HepG2 (cell line): ENCODE measurements at regions not wholly inside any gene's neighbourhood (a gene's known extent, or its start where the extent isn't known, plus 50 kb on each side); places are given as distances from the start of the nearest gene placed in this dataset.

ENCODE experiments used
- ATAC-seq: fragments of 200-7000 bp; cut with Tn5 transposase; 3 replicates; pipeline ENCODE4 v1.9.1; 2020; ENCODE audit warnings: mild to moderate bottlenecking, moderate library complexity
- BruUV-seq: library from RNA; stranded (reverse); fragments of 400-500 nt; replicated peaks from 2 replicates; lab custom pipeline; 2021; lab: Mats Ljungman, UMichigan
- CTCF ChIA-PET: fragments of 300-600 bp; formaldehyde crosslinking; extraction: SDS; loops from one replicate; lab custom pipeline; 2021; ENCODE audit warnings: low total read pairs, inconsistent platforms, low intra/inter-chr PET ratio; lab: Yijun Ruan, JAX
- POLR2A ChIA-PET: fragments of 350-600 bp; sonication (Branson Sonifier 250); formaldehyde crosslinking; loops from one replicate; lab custom pipeline; 2020; ENCODE audit warnings: antibody characterized with exemption, inconsistent platforms; lab: Yijun Ruan, JAX
- DNase-seq: peaks from one replicate; pipeline ENCODE4 v3.0.0-alpha.2; 2015; ENCODE audit warnings: low spot score
- FAIRE-seq: peaks from 3 replicates; lab custom pipeline; 2011; peaks lifted over from hg19 to GRCh38; lab: Jason Lieb, UNC
- H2AFZ ChIP-seq: one replicate; pipeline ENCODE4 v1.6.1; 2011; ENCODE audit warnings: low read length, inconsistent platforms
- H3K27ac ChIP-seq: fragments of 300-600 bp; 3 replicates; pipeline ENCODE4 v1.8.0; 2011; ENCODE audit warnings: mixed run types, mild to moderate bottlenecking, mixed read lengths, low read length, inconsistent platforms; ENCODE audit not compliant: insufficient read depth; ENCODE audit errors: extremely low read length
- H3K27me3 ChIP-seq, 2 experiments: fragments of 200-600 bp in 1 of 2; 2 replicates in 1 of 2; 3 replicates in 1 of 2; pipeline versions ENCODE4 v1.6.0 to v1.8.0; 2011; ENCODE audit warnings: low read length in 2 of 2, mild to moderate bottlenecking in 2 of 2, moderate library complexity in 2 of 2, inconsistent platforms in 1 of 2; ENCODE audit not compliant: insufficient read depth in 2 of 2, control insufficient read depth in 1 of 2
- H3K36me3 ChIP-seq, 2 experiments: fragments of 200-600 bp in 1 of 2; replicated peaks in 1 of 2; 2 replicates in 1 of 2; 3 replicates in 1 of 2; pipeline versions ENCODE4 v1.5.1 to v1.8.0; 2011; ENCODE audit warnings: low read length in 2 of 2, inconsistent platforms in 1 of 2; ENCODE audit not compliant: insufficient read depth in 2 of 2, control insufficient read depth in 1 of 2
- H3K4me1 ChIP-seq: 2 replicates; pipeline ENCODE4 v1.5.1; 2012; ENCODE audit warnings: low read length, inconsistent platforms; ENCODE audit not compliant: insufficient read depth
- H3K4me2 ChIP-seq: 2 replicates; pipeline ENCODE4 v1.6.0; 2011; ENCODE audit warnings: low read depth, low read length, inconsistent platforms
- H3K4me3 ChIP-seq, 3 experiments: fragments of 200-600 bp in 1 of 3; sonication (generic), shearing (Covaris generic) in 1 of 3; replicated peaks in 1 of 3; 2 replicates each; pipeline ENCODE4 v1.5.1; 2011 to 2016; ENCODE audit warnings: low read length in 3 of 3, inconsistent platforms in 2 of 3, low read depth in 2 of 3, mild to moderate bottlenecking in 2 of 3, control low read depth in 1 of 3, mixed read lengths in 1 of 3; ENCODE audit not compliant: insufficient read depth in 1 of 3
- H3K79me2 ChIP-seq: one replicate; pipeline ENCODE4 v1.6.1; 2011; ENCODE audit warnings: low read length, inconsistent platforms; ENCODE audit not compliant: insufficient read depth
- H3K9ac ChIP-seq: 2 replicates; pipeline ENCODE4 v1.6.0; 2011; ENCODE audit warnings: mild to moderate bottlenecking, low read depth, low read length, inconsistent platforms; ENCODE audit not compliant: insufficient read depth
- H3K9me3 ChIP-seq: 2 replicates; pipeline ENCODE4 v1.5.1; 2012; ENCODE audit warnings: mild to moderate bottlenecking, low read length
- H4K20me1 ChIP-seq: 2 replicates; pipeline ENCODE4 v1.6.0; 2011; ENCODE audit warnings: inconsistent platforms, mild to moderate bottlenecking, low read length, moderate library complexity; ENCODE audit not compliant: insufficient read depth
- CCAR2 ChIP-seq: fragments of 200-400 bp; formaldehyde crosslinking; optimal IDR thresholded peaks from 2 replicates; pipeline ENCODE3; 2018; ENCODE audit warnings: low read depth, mild to moderate bottlenecking, low read length, moderate library complexity
- FOXJ3 ChIP-seq: sonication (generic); formaldehyde crosslinking; IDR thresholded peaks from 2 replicates; pipeline ENCODE4 v1.4.0; 2020; ENCODE audit warnings: missing genetic modification reagents, mild to moderate bottlenecking, borderline replicate concordance
- GATA4 ChIP-seq: sonication (generic); IDR thresholded peaks from 2 replicates; pipeline ENCODE4 v1.6.1; 2016; ENCODE audit warnings: antibody characterized with exemption, low read depth, borderline replicate concordance
- ISX ChIP-seq: sonication (generic); formaldehyde crosslinking; conservative IDR thresholded peaks from 2 replicates; pipeline ENCODE4 v1.5.0; 2020; ENCODE audit warnings: missing genetic modification reagents
- LCORL ChIP-seq, 2 experiments: fragments of 450-650 bp in 1 of 2; sonication (generic) in 1 of 2; formaldehyde crosslinking in 1 of 2; IDR thresholded peaks; 2 replicates each; pipeline versions ENCODE4 v1.5.0 to v1.6.1; 2017 to 2020; ENCODE audit warnings: antibody characterized with exemption in 1 of 2, missing genetic modification reagents in 1 of 2
- PAXIP1 ChIP-seq: sonication (generic); formaldehyde crosslinking; conservative IDR thresholded peaks from 2 replicates; pipeline ENCODE4 v1.4.0; 2020; ENCODE audit warnings: mild to moderate bottlenecking, missing genetic modification reagents, moderate library complexity
- RFXANK ChIP-seq: IDR thresholded peaks from 2 replicates; pipeline ENCODE4 v1.6.1; 2016
- ZBTB10 ChIP-seq: sonication (generic); formaldehyde crosslinking; IDR thresholded peaks from 2 replicates; pipeline ENCODE4 v1.4.0; 2020; ENCODE audit warnings: missing genetic modification reagents, borderline replicate concordance
- ZBTB14 ChIP-seq: sonication (generic); formaldehyde crosslinking; IDR thresholded peaks from 2 replicates; pipeline ENCODE4 v1.4.0; 2020; ENCODE audit warnings: missing genetic modification reagents
- ZNF17 ChIP-seq: sonication (generic); formaldehyde crosslinking; IDR thresholded peaks from 2 replicates; pipeline ENCODE4 v1.5.0; 2020; ENCODE audit warnings: mild to moderate bottlenecking, missing genetic modification reagents
- ZNF615 ChIP-seq: sonication (generic); formaldehyde crosslinking; IDR thresholded peaks from 2 replicates; pipeline ENCODE4 v1.5.0; 2020; ENCODE audit warnings: mild to moderate bottlenecking, missing genetic modification reagents, borderline replicate concordance
- WGBS: methylation state at CpG from one replicate; pipeline ENCODE4 v1.1.6; 2017; ENCODE audit warnings: low lambda C conversion rate; 5-methylcytosine and 5-hydroxymethylcytosine counted together
- in situ Hi-C: cut with HindIII; loops from 2 replicates; pipeline ENCODE4 v1.10.0; 2017; ENCODE audit warnings: low pct_unique_long_range_greater_than_20kb; ENCODE audit not compliant: extremely low pct_ligation_motif_present
- intact Hi-C: fragments of 100-400 bp; cut with micrococcal nuclease; formaldehyde crosslinking; loops from one replicate; pipeline ENCODE4 v1.10.0; 2022; ENCODE audit not compliant: unreplicated experiment
- TF ChIP-seq, protein P1 (sequence below): sonication (generic); formaldehyde crosslinking; IDR thresholded peaks from 2 replicates; pipeline ENCODE4 v1.8.0; 2022; ENCODE audit warnings: missing genetic modification reagents, mild to moderate bottlenecking, moderate library complexity, borderline replicate concordance
- TF ChIP-seq, protein P2 (sequence below): sonication (generic); formaldehyde crosslinking; IDR thresholded peaks from 2 replicates; pipeline ENCODE4 v1.4.0; 2020; ENCODE audit warnings: missing genetic modification reagents

GRCh38 chr1:38465460-38465859 lies 394.1 kb downstream of the RRAGC start:
- ChIA-PET POLR2A (no interaction called here), CTCF (no interaction called here)
- H3K4me1 ChIP-seq, result no peaks in the 10 kb centered on the region
- no TSS peak for BruUV-seq
- in situ Hi-C loops, result no loop called here
- ATAC-seq (no peak), DNase-seq (no peak), FAIRE-seq (no peak)
- no peaks in the 10 kb centered on the region for H3K79me2 ChIP-seq
- no peak overlapping the region for H2AFZ ChIP-seq
- no peak overlapping the region for H3K4me2 ChIP-seq
- H4K20me1 ChIP-seq, result no peaks in the 10 kb centered on the region
- 2% methylated on average over 4 of the region's 4 CpGs for WGBS
- intact Hi-C loops, result no loop called here
- H3K27ac ChIP-seq, result no peak overlapping the region
- H3K4me3 ChIP-seq, result no peak overlapping the region
- peaks cover 1 to 12% of the 10 kb centered on the region in 2 experiments; a peak in 1 of 5 replicates for H3K27me3 ChIP-seq
- no peaks in the 10 kb centered on the region for H3K9me3 ChIP-seq
- no peaks in the 10 kb centered on the region for H3K36me3 ChIP-seq
- no peak overlapping the region for H3K9ac ChIP-seq
- TF ChIP-seq ZNF17 (CRISPR knock-in tag), result no peak
- no peak for TF ChIP-seq ZNF615 (CRISPR knock-in tag)
- TF ChIP-seq ZBTB14, result no peak
- TF ChIP-seq PAXIP1, result no peak
- no peak for TF ChIP-seq FOXJ3 (CRISPR knock-in tag)
- no peak for TF ChIP-seq RFXANK (CRISPR knock-in tag)
- TF ChIP-seq LCORL (IDR thresholded peaks at IDR 0.05), result no peak
- no peak for TF ChIP-seq LCORL (CRISPR knock-in tag; IDR thresholded peaks at IDR 0.05)
- TF ChIP-seq ZBTB10 (CRISPR knock-in tag), result no peak
- TF ChIP-seq, protein P1, sequence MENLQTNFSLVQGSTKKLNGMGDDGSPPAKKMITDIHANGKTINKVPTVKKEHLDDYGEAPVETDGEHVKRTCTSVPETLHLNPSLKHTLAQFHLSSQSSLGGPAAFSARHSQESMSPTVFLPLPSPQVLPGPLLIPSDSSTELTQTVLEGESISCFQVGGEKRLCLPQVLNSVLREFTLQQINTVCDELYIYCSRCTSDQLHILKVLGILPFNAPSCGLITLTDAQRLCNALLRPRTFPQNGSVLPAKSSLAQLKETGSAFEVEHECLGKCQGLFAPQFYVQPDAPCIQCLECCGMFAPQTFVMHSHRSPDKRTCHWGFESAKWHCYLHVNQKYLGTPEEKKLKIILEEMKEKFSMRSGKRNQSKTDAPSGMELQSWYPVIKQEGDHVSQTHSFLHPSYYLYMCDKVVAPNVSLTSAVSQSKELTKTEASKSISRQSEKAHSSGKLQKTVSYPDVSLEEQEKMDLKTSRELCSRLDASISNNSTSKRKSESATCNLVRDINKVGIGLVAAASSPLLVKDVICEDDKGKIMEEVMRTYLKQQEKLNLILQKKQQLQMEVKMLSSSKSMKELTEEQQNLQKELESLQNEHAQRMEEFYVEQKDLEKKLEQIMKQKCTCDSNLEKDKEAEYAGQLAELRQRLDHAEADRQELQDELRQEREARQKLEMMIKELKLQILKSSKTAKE (CRISPR knock-in tag), result no peak
- TF ChIP-seq GATA4, result no peak
- TF ChIP-seq, protein P2, sequence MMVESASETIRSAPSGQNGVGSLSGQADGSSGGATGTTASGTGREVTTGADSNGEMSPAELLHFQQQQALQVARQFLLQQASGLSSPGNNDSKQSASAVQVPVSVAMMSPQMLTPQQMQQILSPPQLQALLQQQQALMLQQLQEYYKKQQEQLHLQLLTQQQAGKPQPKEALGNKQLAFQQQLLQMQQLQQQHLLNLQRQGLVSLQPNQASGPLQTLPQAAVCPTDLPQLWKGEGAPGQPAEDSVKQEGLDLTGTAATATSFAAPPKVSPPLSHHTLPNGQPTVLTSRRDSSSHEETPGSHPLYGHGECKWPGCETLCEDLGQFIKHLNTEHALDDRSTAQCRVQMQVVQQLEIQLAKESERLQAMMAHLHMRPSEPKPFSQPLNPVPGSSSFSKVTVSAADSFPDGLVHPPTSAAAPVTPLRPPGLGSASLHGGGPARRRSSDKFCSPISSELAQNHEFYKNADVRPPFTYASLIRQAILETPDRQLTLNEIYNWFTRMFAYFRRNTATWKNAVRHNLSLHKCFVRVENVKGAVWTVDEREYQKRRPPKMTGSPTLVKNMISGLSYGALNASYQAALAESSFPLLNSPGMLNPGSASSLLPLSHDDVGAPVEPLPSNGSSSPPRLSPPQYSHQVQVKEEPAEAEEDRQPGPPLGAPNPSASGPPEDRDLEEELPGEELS (CRISPR knock-in tag), result no peak
- TF ChIP-seq CCAR2, result no peak
- TF ChIP-seq ISX (CRISPR knock-in tag), result no peak
